Lower lobe of right lung (tissue), 2 donors: ENCODE measurements at regions not wholly inside any gene's neighbourhood (a gene's known extent, or its start where the extent isn't known, plus 50 kb on each side); places are given as distances from the start of the nearest gene placed in this dataset.

Experiments used
- ATAC-seq, 2 donors: fragments of 200-7000 bp; cut with Tn5 transposase; one replicate each; pipeline ENCODE4 v1.9.1; 2020 to 2022; ENCODE audit warnings: mild to moderate bottlenecking in 2 of 2, moderate library complexity in 2 of 2
- DNase-seq: peaks from one replicate; pipeline ENCODE4 v3.0.0-alpha.2; 2020
- H3K27ac ChIP-seq: fragments of 200-600 bp; one replicate; pipeline ENCODE4 v1.8.0; 2022
- H3K27me3 ChIP-seq: fragments of 200-600 bp; one replicate; pipeline ENCODE4 v1.8.0; 2022; ENCODE audit warnings: low read depth
- H3K36me3 ChIP-seq: fragments of 200-600 bp; one replicate; pipeline ENCODE4 v1.8.0; 2022; ENCODE audit warnings: mild to moderate bottlenecking
- H3K4me1 ChIP-seq: fragments of 200-600 bp; one replicate; pipeline ENCODE4 v1.8.0; 2022
- H3K4me3 ChIP-seq: fragments of 200-600 bp; one replicate; pipeline ENCODE4 v1.8.0; 2022; ENCODE audit warnings: mild to moderate bottlenecking
- H3K9me3 ChIP-seq: fragments of 200-600 bp; one replicate; pipeline ENCODE4 v1.8.0; 2022
- CTCF ChIP-seq: fragments of 200-600 bp; IDR thresholded peaks from one replicate; pipeline ENCODE4 v1.8.0; 2022; ENCODE audit warnings: antibody characterized with exemption, mild to moderate bottlenecking
- intact Hi-C: fragments of 100-400 bp; cut with DNase I; formaldehyde crosslinking; loops from one replicate; pipeline ENCODE4 v1.11.0; 2022
- donor health status: DM: no; HTN: yes; CAD: no; lungs with severe emphysema.

- Histone ChIP-seq H3K9me3 (no peaks in the 10 kb centered on the region), H3K27ac (peak overlapping the region; percentile 49), H3K36me3 (no peaks in the 10 kb centered on the region), H3K4me3 (no peak overlapping the region), H3K27me3 (no peaks in the 10 kb centered on the region), H3K4me1 (no peaks in the 10 kb centered on the region)
- DNase-seq (no peak), ATAC-seq (no peak)
- no peak for TF ChIP-seq CTCF
- intact Hi-C loops: no loop called here
These were observed 82.1 kb upstream of the ARHGAP29 start for GRCh38 chr1:94319319-94320102.

GRCh38 chr1:94318505-94319030 is 81.2 kb upstream of the ARHGAP29 start:
- H3K36me3 ChIP-seq: no peaks in the 10 kb centered on the region
- H3K4me1 ChIP-seq: no peaks in the 10 kb centered on the region
- no peak for DNase-seq
- no peaks in the 10 kb centered on the region for H3K27me3 ChIP-seq
- H3K27ac ChIP-seq: peak overlapping the region; percentile 25
- no peaks in the 10 kb centered on the region for H3K9me3 ChIP-seq
- intact Hi-C loops: no loop called here
- H3K4me3 ChIP-seq: no peak overlapping the region
- no peak for TF ChIP-seq CTCF
- ATAC-seq: no peak

- Histone ChIP-seq H3K9me3 (no peaks in the 10 kb centered on the region), H3K27me3 (no peaks in the 10 kb centered on the region), H3K4me3 (no peak overlapping the region), H3K27ac (no peak overlapping the region), H3K4me1 (no peaks in the 10 kb centered on the region), H3K36me3 (no peaks in the 10 kb centered on the region)
- TF ChIP-seq CTCF: no peak
- no peak for DNase-seq
- ATAC-seq: no peak
- intact Hi-C loops: no loop called here
These were observed 80.4 kb upstream of the ARHGAP29 start for GRCh38 chr1:94317790-94318188.

- Histone ChIP-seq H3K27me3 (no peaks in the 10 kb centered on the region), H3K36me3 (no peaks in the 10 kb centered on the region), H3K27ac (no peak overlapping the region), H3K4me1 (no peaks in the 10 kb centered on the region), H3K4me3 (no peak overlapping the region), H3K9me3 (no peaks in the 10 kb centered on the region)
- ATAC-seq (peak in 1 of 2 donors; percentile 33), DNase-seq (no peak)
- intact Hi-C loops: no loop called here
- no peak for TF ChIP-seq CTCF
These were observed 79.7 kb upstream of the ARHGAP29 start for GRCh38 chr1:94316836-94317789.

GRCh38 chr1:94316183-94316582 is 78.8 kb upstream of the ARHGAP29 start:
- no peaks in the 10 kb centered on the region for H3K4me1 ChIP-seq
- DNase-seq: no peak
- H3K27me3 ChIP-seq: no peaks in the 10 kb centered on the region
- H3K4me3 ChIP-seq: no peak overlapping the region
- intact Hi-C loops: no loop called here
- TF ChIP-seq CTCF: no peak
- H3K36me3 ChIP-seq: no peaks in the 10 kb centered on the region
- ATAC-seq: no peak
- H3K27ac ChIP-seq: no peak overlapping the region
- no peaks in the 10 kb centered on the region for H3K9me3 ChIP-seq
